IPS-NIHi7 (cell line): ENCODE measurements at regions not wholly inside any gene's neighbourhood (a gene's known extent, or its start where the extent isn't known, plus 50 kb on each side); places are given as distances from the start of the nearest gene placed in this dataset.

ENCODE experiments used
- DNase-seq: peaks from one replicate; pipeline ENCODE4 v3.0.0; 2012; ENCODE audit warnings: mixed read lengths; ENCODE audit errors: extremely low spot score

- DNase-seq: no peak
Measured at GRCh38 chr17:72520665-72521303, 400.0 kb downstream of the SOX9 start.

GRCh38 chr17:72523491-72523890 lies 402.7 kb downstream of the SOX9 start:
- no peak for DNase-seq

- DNase-seq: no peak
Measured at GRCh38 chr17:72525225-72526015, 404.6 kb downstream of the SOX9 start.

- DNase-seq: no peak
Measured at GRCh38 chr17:72526769-72527168, 405.9 kb downstream of the SOX9 start.

GRCh38 chr17:72527789-72528188 lies 407.0 kb downstream of the SOX9 start:
- DNase-seq: no peak

- DNase-seq: no peak
Measured at GRCh38 chr17:72528683-72529082, 407.9 kb downstream of the SOX9 start.

GRCh38 chr17:72529386-72529785 lies 408.6 kb downstream of the SOX9 start:
- DNase-seq: no peak

GRCh38 chr17:72530454-72530853 lies 409.6 kb downstream of the SOX9 start:
- no peak for DNase-seq

- DNase-seq: no peak
Measured at GRCh38 chr17:72531729-72532128, 410.9 kb downstream of the SOX9 start.

- DNase-seq: no peak
Measured at GRCh38 chr17:72534265-72534664, 413.4 kb downstream of the SOX9 start.

- no peak for DNase-seq
Measured at GRCh38 chr17:72534776-72535175, 414.0 kb downstream of the SOX9 start.

GRCh38 chr17:72535346-72535745 lies 414.5 kb downstream of the SOX9 start:
- DNase-seq: no peak

GRCh38 chr17:72535779-72536178 lies 415.0 kb downstream of the SOX9 start:
- DNase-seq: no peak

- no peak for DNase-seq
Measured at GRCh38 chr17:72536788-72537187, 416.0 kb downstream of the SOX9 start.

- DNase-seq: no peak
Measured at GRCh38 chr17:72538443-72538842, 417.6 kb downstream of the SOX9 start.

- DNase-seq: no peak
Measured at GRCh38 chr17:72538901-72539352, 418.1 kb downstream of the SOX9 start.

- peak; percentile 92 for DNase-seq
Measured at GRCh38 chr17:72539981-72540897, 419.4 kb downstream of the SOX9 start.

- DNase-seq: no peak
Measured at GRCh38 chr17:72542317-72542716, 421.5 kb downstream of the SOX9 start.

- DNase-seq: no peak
Measured at GRCh38 chr17:72545766-72546165, 424.9 kb downstream of the SOX9 start.

- DNase-seq: no peak
Measured at GRCh38 chr17:72553051-72553755, 432.4 kb downstream of the SOX9 start.

- DNase-seq: no peak
Measured at GRCh38 chr17:72554508-72554907, 433.7 kb downstream of the SOX9 start.

- DNase-seq: no peak
Measured at GRCh38 chr17:72555052-72555451, 434.2 kb downstream of the SOX9 start.
